ENCODE measurements at regions not wholly inside any gene's neighbourhood (a gene's known extent, or its start where the extent isn't known, plus 50 kb on each side); places are given as distances from the start of the nearest gene placed in this dataset.

GRCh38 chr6:145349950-145350510 is 385.3 kb downstream of the EPM2A start:
- DNase-seq (ENCODE audit: low spot score) (no peak), ATAC-seq (ENCODE audit: insufficient number of reproducible peaks, low FRiP score, low read depth) (no peak)
- H3K9me3 ChIP-seq = no peaks in the 10 kb centered on the region
- H3K27me3 ChIP-seq (replicated peaks; ENCODE audit: insufficient read depth) = no peaks in the 10 kb centered on the region
- H3K27ac ChIP-seq = no peak overlapping the region
- H3K36me3 ChIP-seq = no peaks in the 10 kb centered on the region
- TF ChIP-seq CTCF (IDR thresholded peaks at IDR 0.05) = no peak
- H3K4me3 ChIP-seq = no peak overlapping the region
- H3K4me1 ChIP-seq (ENCODE audit: control insufficient read depth in 1 of 2, low read depth in 2 of 2) = no peaks in the 10 kb centered on the region

- no peaks in the 10 kb centered on the region for H3K4me1 ChIP-seq (ENCODE audit: control insufficient read depth in 1 of 2, low read depth in 2 of 2)
- H3K9me3 ChIP-seq = no peaks in the 10 kb centered on the region
- H3K27ac ChIP-seq = no peak overlapping the region
- no peak for DNase-seq (ENCODE audit: low spot score)
- H3K4me3 ChIP-seq = no peak overlapping the region
- no peaks in the 10 kb centered on the region for H3K27me3 ChIP-seq (replicated peaks; ENCODE audit: insufficient read depth)
- ATAC-seq (ENCODE audit: insufficient number of reproducible peaks, low FRiP score, low read depth) = no peak
- H3K36me3 ChIP-seq = no peaks in the 10 kb centered on the region
- TF ChIP-seq CTCF (IDR thresholded peaks at IDR 0.05) = no peak
These were observed 384.4 kb downstream of the EPM2A start for GRCh38 chr6:145350928-145351327.

- no peak for ATAC-seq (ENCODE audit: insufficient number of reproducible peaks, low FRiP score, low read depth)
- no peaks in the 10 kb centered on the region for H3K27me3 ChIP-seq (replicated peaks; ENCODE audit: insufficient read depth)
- no peaks in the 10 kb centered on the region for H3K9me3 ChIP-seq
These were observed 382.8 kb downstream of the EPM2A start for GRCh38 chr6:145352382-145353080.

GRCh38 chr6:145360865-145361264 is 374.5 kb downstream of the EPM2A start:
- Histone ChIP-seq H3K9me3 (no peaks in the 10 kb centered on the region), H3K4me3 (no peak overlapping the region), H3K4me1 (ENCODE audit: control insufficient read depth in 1 of 2, low read depth in 2 of 2) (no peaks in the 10 kb centered on the region), H3K36me3 (no peaks in the 10 kb centered on the region), H3K27ac (no peak overlapping the region), H3K27me3 (replicated peaks; ENCODE audit: insufficient read depth) (no peaks in the 10 kb centered on the region)
- no peak for TF ChIP-seq CTCF (IDR thresholded peaks at IDR 0.05)
- no peak for DNase-seq (ENCODE audit: low spot score)
- no peak for ATAC-seq (ENCODE audit: insufficient number of reproducible peaks, low FRiP score, low read depth)

More at GRCh38 chr6:145352382-145353080, 382.8 kb downstream of the EPM2A start:
- no peak for TF ChIP-seq CTCF (IDR thresholded peaks at IDR 0.05)
- no peak overlapping the region for H3K27ac ChIP-seq
- H3K4me3 ChIP-seq = no peak overlapping the region
- H3K36me3 ChIP-seq = no peaks in the 10 kb centered on the region
- no peaks in the 10 kb centered on the region for H3K4me1 ChIP-seq (ENCODE audit: control insufficient read depth in 1 of 2, low read depth in 2 of 2)
- DNase-seq (ENCODE audit: low spot score) = no peak

GRCh38 chr6:145367149-145367548 is 368.2 kb downstream of the EPM2A start:
- H3K9me3 ChIP-seq = no peaks in the 10 kb centered on the region
- H3K4me1 ChIP-seq (ENCODE audit: control insufficient read depth in 1 of 2, low read depth in 2 of 2) = peaks cover 0 to 3% of the 10 kb centered on the region in 2 donors
- no peak for TF ChIP-seq CTCF (IDR thresholded peaks at IDR 0.05)
- H3K27ac ChIP-seq = no peak overlapping the region
- no peaks in the 10 kb centered on the region for H3K36me3 ChIP-seq
- ATAC-seq (ENCODE audit: insufficient number of reproducible peaks, low FRiP score, low read depth) (no peak), DNase-seq (ENCODE audit: low spot score) (no peak)
- no peak overlapping the region for H3K4me3 ChIP-seq
- H3K27me3 ChIP-seq (replicated peaks; ENCODE audit: insufficient read depth) = no peaks in the 10 kb centered on the region
